ENCODE measurements at regions not wholly inside any gene's neighbourhood (a gene's known extent, or its start where the extent isn't known, plus 50 kb on each side); places are given as distances from the start of the nearest gene placed in this dataset.
A peak's percentile ranks its signal among the peaks of the same experiment; 100 is the strongest.

DNA sequence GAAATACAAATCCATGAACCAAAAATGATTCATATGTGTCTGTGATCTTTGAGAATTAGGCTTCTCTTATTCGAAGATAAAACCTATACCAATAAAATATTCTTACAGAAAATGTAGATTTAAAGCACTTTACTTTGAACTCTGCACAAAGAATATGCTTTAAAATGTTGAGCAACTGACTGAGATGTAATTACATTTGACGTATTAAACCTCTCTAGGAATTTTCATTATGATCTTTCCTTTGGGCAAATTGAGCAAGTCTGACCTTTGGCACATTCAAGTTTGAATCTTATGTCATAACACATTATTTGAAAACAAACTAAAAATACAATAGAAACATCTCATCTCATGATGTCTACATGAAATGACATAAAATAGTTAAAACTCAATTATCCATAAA is 69.2 kb upstream of the AHR start:
- no TSS peak for BruUV-seq (replicated peaks)
- ChIA-PET POLR2A (no interaction called here), CTCF (ENCODE audit: low intra/inter-chr PET ratio, low total read pairs) (no interaction called here)
- peaks cover 3% of the 10 kb centered on the region; the same call in 1 of the 2 replicates for H3K4me1 ChIP-seq (ENCODE audit: insufficient read depth, low read length)
- H3K36me3 ChIP-seq (replicated peaks in 1 of 2; ENCODE audit: control insufficient read depth in 1 of 2, insufficient read depth in 2 of 2, low read length in 2 of 2): no peaks in the 10 kb centered on the region
- 65% methylated on average over 2 of the region's 2 CpGs for WGBS (ENCODE audit: low lambda C conversion rate)
- in situ Hi-C loops (cut with HindIII; ENCODE audit: extremely low pct_ligation_motif_present, low pct_unique_long_range_greater_than_20kb) (no loop called here), intact Hi-C loops (cut with micrococcal nuclease; ENCODE audit: unreplicated experiment) (no loop called here)
- H3K79me2 ChIP-seq (ENCODE audit: insufficient read depth, low read length): no peaks in the 10 kb centered on the region
- no peak overlapping the region for H2AFZ ChIP-seq (ENCODE audit: low read length)
- H4K20me1 ChIP-seq (ENCODE audit: insufficient read depth, low read length): no peaks in the 10 kb centered on the region
- TF ChIP-seq LCORL (IDR thresholded peaks at IDR 0.05) (no peak), LCORL (CRISPR knock-in tag; IDR thresholded peaks at IDR 0.05) (no peak), TCF12 (IDR thresholded peaks at IDR 0.05) (no peak), TCF12 (CRISPR knock-in tag; IDR thresholded peaks at IDR 0.05) (no peak), ZNF557 (CRISPR knock-in tag; IDR thresholded peaks at IDR 0.05) (no peak), BCL6 (CRISPR knock-in tag; IDR thresholded peaks at IDR 0.05) (peak; percentile 54), NFE2L1 (CRISPR knock-in tag; IDR thresholded peaks at IDR 0.05; ENCODE audit: borderline replicate concordance) (no peak), SRSF9 (IDR thresholded peaks at IDR 0.05; ENCODE audit: borderline replicate concordance, insufficient read depth, low read depth, low read length, poor library complexity, severe bottlenecking) (no peak)
- H3K4me3 ChIP-seq (replicated peaks in 1 of 3; ENCODE audit: insufficient read depth in 1 of 3, low read depth in 2 of 3, low read length in 3 of 3): no peak overlapping the region
- no peak for ATAC-seq
- no peak for DNase-seq (ENCODE audit: low spot score)
- FAIRE-seq: no peak
- H3K27me3 ChIP-seq (ENCODE audit: control insufficient read depth in 1 of 2, insufficient read depth in 2 of 2, low read length in 2 of 2): 0 out of 5 replicates have a peak, but pooled peaks cover 0 to 3% of the 10 kb centered on the region in 2 experiments
- no peak overlapping the region for H3K9ac ChIP-seq (ENCODE audit: insufficient read depth, low read depth, low read length)
- no peaks in the 10 kb centered on the region for H3K9me3 ChIP-seq (ENCODE audit: low read length)
- no peak overlapping the region for H3K4me2 ChIP-seq (ENCODE audit: low read depth, low read length)
- H3K27ac ChIP-seq (ENCODE audit: extremely low read length, insufficient read depth, low read length): no peak overlapping the region

DNA sequence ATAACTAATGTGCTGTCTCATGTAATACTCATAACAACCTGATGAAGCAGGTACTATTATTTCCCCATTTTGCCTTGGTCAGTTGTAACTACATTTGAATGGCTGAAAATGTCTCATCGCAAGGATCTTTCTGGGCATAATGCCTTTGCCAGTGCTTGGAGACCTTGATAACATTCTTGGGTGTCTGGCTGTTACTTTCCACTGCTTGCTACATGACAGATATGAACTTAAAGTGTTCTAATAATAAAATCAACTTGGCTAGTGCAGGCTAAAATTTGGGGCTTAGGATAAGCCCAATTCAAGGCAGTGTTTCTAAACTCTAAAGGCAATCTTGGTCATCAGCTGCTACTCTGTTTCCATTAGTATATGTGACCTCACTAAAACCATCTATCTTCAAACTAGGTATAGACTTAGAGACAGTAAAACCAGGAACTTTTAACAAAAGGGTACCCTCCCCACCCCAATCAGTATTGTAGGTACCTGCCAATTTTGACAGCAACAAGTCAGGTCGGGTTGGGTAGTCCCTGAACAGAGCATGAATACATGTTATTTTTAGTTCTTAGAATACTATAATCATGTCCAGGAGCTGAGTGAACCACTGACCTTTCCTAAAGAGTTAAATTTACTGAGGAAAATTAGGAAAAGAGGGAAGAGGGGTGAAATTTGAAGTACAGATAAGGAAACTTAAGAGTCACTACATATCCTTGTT is 68.2 kb upstream of the AHR start:
- 0 out of 5 replicates have a peak, but pooled peaks cover 0 to 3% of the 10 kb centered on the region in 2 experiments for H3K27me3 ChIP-seq (ENCODE audit: control insufficient read depth in 1 of 2, insufficient read depth in 2 of 2, low read length in 2 of 2)
- no peak for DNase-seq (ENCODE audit: low spot score)
- H3K9ac ChIP-seq (ENCODE audit: insufficient read depth, low read depth, low read length): no peak overlapping the region
- POLR2A ChIA-PET: no interaction called here
- no peaks in the 10 kb centered on the region for H4K20me1 ChIP-seq (ENCODE audit: insufficient read depth, low read length)
- peaks cover 5% of the 10 kb centered on the region; the same call in 1 of the 2 replicates for H3K4me1 ChIP-seq (ENCODE audit: insufficient read depth, low read length)
- intact Hi-C loops (cut with micrococcal nuclease; ENCODE audit: unreplicated experiment) (loop anchor here (10.0 kb wide), 1 partner anchor 245 kb away; no protein-coding TSS in a partner anchor), in situ Hi-C loops (cut with HindIII; ENCODE audit: extremely low pct_ligation_motif_present, low pct_unique_long_range_greater_than_20kb) (no loop called here)
- no peaks in the 10 kb centered on the region for H3K36me3 ChIP-seq (replicated peaks in 1 of 2; ENCODE audit: control insufficient read depth in 1 of 2, insufficient read depth in 2 of 2, low read length in 2 of 2)
- no peak overlapping the region for H3K4me2 ChIP-seq (ENCODE audit: low read depth, low read length)
- H2AFZ ChIP-seq (ENCODE audit: low read length): no peak overlapping the region
- 80% methylated on average over 2 of the region's 2 CpGs for WGBS (ENCODE audit: low lambda C conversion rate)
- H3K27ac ChIP-seq (ENCODE audit: extremely low read length, insufficient read depth, low read length): no peak overlapping the region
- no TSS peak for BruUV-seq (replicated peaks)
- no peak for FAIRE-seq
- CTCF ChIA-PET (ENCODE audit: low intra/inter-chr PET ratio, low total read pairs): no interaction called here
- TF ChIP-seq ZNF496 (CRISPR knock-in tag; IDR thresholded peaks at IDR 0.05; ENCODE audit: insufficient replicate concordance): no peak
- TF ChIP-seq, protein P1, sequence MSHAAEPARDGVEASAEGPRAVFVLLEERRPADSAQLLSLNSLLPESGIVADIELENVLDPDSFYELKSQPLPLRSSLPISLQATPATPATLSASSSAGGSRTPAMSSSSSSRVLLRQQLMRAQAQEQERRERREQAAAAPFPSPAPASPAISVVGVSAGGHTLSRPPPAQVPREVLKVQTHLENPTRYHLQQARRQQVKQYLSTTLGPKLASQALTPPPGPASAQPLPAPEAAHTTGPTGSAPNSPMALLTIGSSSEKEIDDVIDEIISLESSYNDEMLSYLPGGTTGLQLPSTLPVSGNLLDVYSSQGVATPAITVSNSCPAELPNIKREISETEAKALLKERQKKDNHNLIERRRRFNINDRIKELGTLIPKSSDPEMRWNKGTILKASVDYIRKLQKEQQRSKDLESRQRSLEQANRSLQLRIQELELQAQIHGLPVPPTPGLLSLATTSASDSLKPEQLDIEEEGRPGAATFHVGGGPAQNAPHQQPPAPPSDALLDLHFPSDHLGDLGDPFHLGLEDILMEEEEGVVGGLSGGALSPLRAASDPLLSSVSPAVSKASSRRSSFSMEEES (CRISPR knock-in tag; IDR thresholded peaks at IDR 0.05): no peak
- TF ChIP-seq PAX8 (CRISPR knock-in tag; IDR thresholded peaks at IDR 0.05; ENCODE audit: borderline replicate concordance): no peak
- TF ChIP-seq ZNF75D (CRISPR knock-in tag; IDR thresholded peaks at IDR 0.05; ENCODE audit: borderline replicate concordance): no peak
- no peak for TF ChIP-seq ZFP37 (CRISPR knock-in tag; IDR thresholded peaks at IDR 0.05; ENCODE audit: borderline replicate concordance)
- no peak for TF ChIP-seq ZFY (CRISPR knock-in tag; IDR thresholded peaks at IDR 0.05)
- TF ChIP-seq ZFP36L1 (CRISPR knock-in tag; IDR thresholded peaks at IDR 0.05): no peak
- no peak for TF ChIP-seq PPARG (CRISPR knock-in tag; conservative IDR thresholded peaks at IDR 0.05)
- TF ChIP-seq MIER2 (CRISPR knock-in tag; IDR thresholded peaks at IDR 0.05): no peak
- no peak for ATAC-seq
- no peaks in the 10 kb centered on the region for H3K9me3 ChIP-seq (ENCODE audit: low read length)
- no peaks in the 10 kb centered on the region for H3K79me2 ChIP-seq (ENCODE audit: insufficient read depth, low read length)
- no peak overlapping the region for H3K4me3 ChIP-seq (replicated peaks in 1 of 3; ENCODE audit: insufficient read depth in 1 of 3, low read depth in 2 of 3, low read length in 3 of 3)

All from HepG2 (cell line).